HCT116 (cell line): ENCODE measurements at regions not wholly inside any gene's neighbourhood (a gene's known extent, or its start where the extent isn't known, plus 50 kb on each side); places are given as distances from the start of the nearest gene placed in this dataset.

ENCODE experiments used
- ATAC-seq: fragments of 200-7000 bp; cut with Tn5 transposase; 2 replicates; pipeline ENCODE4 v1.9.1; 2020; ENCODE audit warnings: mild to moderate bottlenecking, moderate library complexity
- BruUV-seq: library from RNA; stranded (reverse); fragments of 400-500 nt; replicated peaks from 2 replicates; lab custom pipeline; 2021; lab: Mats Ljungman, UMichigan
- CTCF ChIA-PET: fragments of 300-600 bp; sonication (Branson Sonifier 250); formaldehyde crosslinking; loops from one replicate; lab custom pipeline; 2021; ENCODE audit warnings: antibody characterized with exemption; lab: Charles Lee
- POLR2A ChIA-PET: fragments of 300-600, 350-600 bp; sonication (Branson Sonifier 250); formaldehyde crosslinking; loops from one replicate; lab custom pipeline; 2021; ENCODE audit warnings: antibody characterized with exemption; lab: Charles Lee
- RAD21 ChIA-PET, 2 experiments: fragments of 300-600 bp; sonication (Branson Sonifier 250); formaldehyde crosslinking; loops; one replicate each; lab custom pipeline; 2023; ENCODE audit warnings: low total read pairs in 2 of 2; ENCODE audit not compliant: uncharacterized antibody in 2 of 2, unreplicated experiment in 2 of 2, low non-redundant PET in 1 of 2; lab: Charles Lee
- DNase-seq: peaks from one replicate; pipeline ENCODE4 v3.0.0-alpha.2; 2010; ENCODE audit warnings: low read depth, low spot score
- H2AFZ ChIP-seq: fragments of 200-600 bp; shearing (Covaris generic), sonication (generic); 2 replicates; pipeline ENCODE4 v1.6.1; 2017; ENCODE audit warnings: low read depth, mixed run types, mixed read lengths, antibody characterized with exemption, low read length; ENCODE audit not compliant: poor library complexity, severe bottlenecking
- H3K27ac ChIP-seq: 2 replicates; pipeline ENCODE4 v1.5.1; 2012; ENCODE audit warnings: low read depth, low read length
- H3K27me3 ChIP-seq: fragments of 200-600 bp; sonication (generic); 2 replicates; pipeline ENCODE4 v1.6.1; 2016; ENCODE audit warnings: mixed run types, low read length, mixed read lengths; ENCODE audit not compliant: insufficient read depth
- H3K36me3 ChIP-seq, 2 experiments: fragments of 200-500 bp in 1 of 2; fragments of 200-600 bp in 1 of 2; sonication (Bioruptor generic) in 1 of 2; sonication (generic) in 1 of 2; 2 replicates each; pipeline versions ENCODE4 v1.5.1 to v1.6.1; 2014 to 2016; ENCODE audit warnings: low read length in 2 of 2, inconsistent platforms in 1 of 2, mixed read lengths in 1 of 2, mixed run types in 1 of 2; ENCODE audit not compliant: insufficient read depth in 2 of 2, control insufficient read depth in 1 of 2
- H3K4me1 ChIP-seq, 2 experiments: fragments of 200-600 bp in 1 of 2; sonication (generic) in 1 of 2; 2 replicates each; pipeline versions ENCODE4 v1.5.1 to v1.6.1; 2012 to 2017; ENCODE audit warnings: low read length in 2 of 2, inconsistent platforms in 1 of 2, mild to moderate bottlenecking in 1 of 2, mixed read lengths in 1 of 2, mixed run types in 1 of 2, moderate library complexity in 1 of 2; ENCODE audit not compliant: insufficient read depth in 2 of 2, control insufficient read depth in 1 of 2
- H3K4me2 ChIP-seq: fragments of 200-600 bp; sonication (generic); 2 replicates; pipeline ENCODE4 v1.6.1; 2017; ENCODE audit warnings: mixed run types, low read length, mixed read lengths
- H3K4me3 ChIP-seq, 2 experiments: fragments of 200-600 bp in 1 of 2; sonication (generic) in 1 of 2; replicated peaks in 1 of 2; 2 replicates each; pipeline ENCODE4 v1.5.1; 2011 to 2016; ENCODE audit warnings: low read length in 2 of 2, control low read depth in 1 of 2, low read depth in 1 of 2, mild to moderate bottlenecking in 1 of 2, mixed read lengths in 1 of 2, mixed run types in 1 of 2
- H3K79me2 ChIP-seq: fragments of 200-600 bp; sonication (generic); 2 replicates; pipeline ENCODE4 v1.6.1; 2017; ENCODE audit warnings: mild to moderate bottlenecking, mixed run types, low read length, moderate library complexity, mixed read lengths; ENCODE audit not compliant: insufficient read depth
- H3K9ac ChIP-seq: fragments of 200-600 bp; sonication (generic); 2 replicates; pipeline ENCODE4 v1.6.1; 2016; ENCODE audit warnings: low read length, mixed read lengths
- H3K9me2 ChIP-seq: fragments of 200-600 bp; sonication (generic), shearing (Covaris generic); 2 replicates; pipeline ENCODE4 v1.6.1; 2017; ENCODE audit warnings: mixed run types, mild to moderate bottlenecking, moderate library complexity; ENCODE audit not compliant: insufficient read depth
- H3K9me3 ChIP-seq, 2 experiments: fragments of 200-500 bp in 1 of 2; fragments of 200-600 bp in 1 of 2; sonication (Bioruptor generic) in 1 of 2; sonication (generic) in 1 of 2; 2 replicates each; pipeline ENCODE4 v1.6.1; 2014 to 2017; ENCODE audit warnings: low read length in 2 of 2, mixed read lengths in 2 of 2, inconsistent platforms in 1 of 2, low read depth in 1 of 2, mild to moderate bottlenecking in 1 of 2, mixed run types in 1 of 2, moderate library complexity in 1 of 2; ENCODE audit not compliant: control insufficient read depth in 1 of 2, insufficient read depth in 1 of 2
- H4K20me1 ChIP-seq: fragments of 200-600 bp; sonication (generic), shearing (Covaris generic); 2 replicates; pipeline ENCODE4 v1.6.1; 2017; ENCODE audit warnings: mixed run types, mild to moderate bottlenecking, moderate library complexity; ENCODE audit not compliant: insufficient read depth
- ATF3 ChIP-seq: IDR thresholded peaks from 2 replicates; pipeline ENCODE4 v1.6.1; 2012
- CBX3 ChIP-seq: IDR thresholded peaks from 2 replicates; pipeline ENCODE4 v1.6.1; 2012; ENCODE audit warnings: low read depth
- CTCF ChIP-seq, 3 experiments: fragments of 200-600 bp in 1 of 3; sonication (generic) in 1 of 3; IDR thresholded peaks in 2 of 3; conservative IDR thresholded peaks in 1 of 3; 2 replicates each; pipeline ENCODE4 v1.5.1; 2012 to 2017; ENCODE audit warnings: low read depth in 2 of 3, low read length in 2 of 3, antibody characterized with exemption in 1 of 3, borderline replicate concordance in 1 of 3, control low read depth in 1 of 3, mild to moderate bottlenecking in 1 of 3, mixed read lengths in 1 of 3, mixed run types in 1 of 3, moderate library complexity in 1 of 3; ENCODE audit not compliant: insufficient read depth in 1 of 3
- EGR1 ChIP-seq: IDR thresholded peaks from 2 replicates; pipeline ENCODE4 v1.6.1; 2012; ENCODE audit warnings: low read depth
- ELF1 ChIP-seq: IDR thresholded peaks from 2 replicates; pipeline ENCODE4 v1.6.1; 2012; ENCODE audit warnings: low read depth, borderline replicate concordance
- EZH2 ChIP-seq: fragments of 200-600 bp; sonication (generic); IDR thresholded peaks from 2 replicates; pipeline ENCODE4 v1.6.1; 2017; ENCODE audit warnings: antibody characterized with exemption, mixed run types
- EZH2phosphoT487 ChIP-seq: fragments of 200-600 bp; IDR thresholded peaks from 2 replicates; pipeline ENCODE4 v1.6.1; 2018; ENCODE audit warnings: antibody characterized with exemption, borderline replicate concordance
- JUND ChIP-seq: IDR thresholded peaks from 2 replicates; pipeline ENCODE4 v1.6.1; 2012
- POLR2A ChIP-seq: IDR thresholded peaks from 2 replicates; pipeline ENCODE4 v1.7.0; 2011; ENCODE audit warnings: borderline replicate concordance; ENCODE audit not compliant: insufficient read depth, insufficient read length; ENCODE audit errors: extremely low read depth
- POLR2AphosphoS5 ChIP-seq: IDR thresholded peaks from 2 replicates; pipeline ENCODE4 v1.6.1; 2011; ENCODE audit warnings: mild to moderate bottlenecking, low read depth, low read length, moderate library complexity
- REST ChIP-seq: IDR thresholded peaks from 2 replicates; pipeline ENCODE4 v1.6.1; 2012; ENCODE audit warnings: low read depth
- SIN3A ChIP-seq: IDR thresholded peaks from 2 replicates; pipeline ENCODE4 v1.6.1; 2012; ENCODE audit warnings: low read depth
- SP1 ChIP-seq: IDR thresholded peaks from 2 replicates; pipeline ENCODE4 v1.6.1; 2012; ENCODE audit warnings: low read depth
- SRF ChIP-seq: IDR thresholded peaks from 2 replicates; pipeline ENCODE4 v1.6.1; 2012; ENCODE audit warnings: low read depth
- TCF7L2 ChIP-seq: IDR thresholded peaks from 2 replicates; pipeline ENCODE4 v1.7.0; 2011; ENCODE audit warnings: borderline replicate concordance, inconsistent platforms; ENCODE audit not compliant: insufficient read depth, insufficient read length; ENCODE audit errors: extremely low read depth
- YY1 ChIP-seq: IDR thresholded peaks from 2 replicates; pipeline ENCODE4 v1.6.1; 2011; ENCODE audit warnings: low read length, low read depth, moderate library complexity, mild to moderate bottlenecking; ENCODE audit not compliant: insufficient replicate concordance; ENCODE audit errors: extremely low read depth
- ZFX ChIP-seq: fragments of 450-650 bp; IDR thresholded peaks from 2 replicates; pipeline ENCODE4 v1.6.1; 2017
- ZNF274 ChIP-seq: fragments of 200-500 bp; sonication (Bioruptor generic); IDR thresholded peaks from 2 replicates; pipeline ENCODE4 v1.6.1; 2014; ENCODE audit warnings: mild to moderate bottlenecking, low read depth, low read length, inconsistent platforms
- intact Hi-C: fragments of 100-400 bp; cut with micrococcal nuclease; formaldehyde crosslinking; loops from 2 replicates; pipeline ENCODE4 v1.10.0; 2022

- ATAC-seq (no peak), DNase-seq (no peak)
- ChIA-PET RAD21 (no interaction called here), POLR2A (no interaction called here), CTCF (no interaction called here)
- H3K4me1 ChIP-seq, result no peaks in the 10 kb centered on the region
- no peak overlapping the region for H3K4me2 ChIP-seq
- H3K9me3 ChIP-seq, result no peaks in the 10 kb centered on the region
- H3K79me2 ChIP-seq, result no peaks in the 10 kb centered on the region
- no peaks in the 10 kb centered on the region for H3K9me2 ChIP-seq
- no peaks in the 10 kb centered on the region for H3K36me3 ChIP-seq
- H2AFZ ChIP-seq, result no peak overlapping the region
- H3K27me3 ChIP-seq, result no peaks in the 10 kb centered on the region
- H3K27ac ChIP-seq, result no peak overlapping the region
- TF ChIP-seq ELF1 (no peak), ATF3 (no peak), JUND (no peak), POLR2A (no peak), TCF7L2 (no peak), SRF (no peak), CBX3 (no peak), YY1 (no peak), CTCF (IDR thresholded peaks at IDR 0.05 in 2 of 3, conservative IDR thresholded peaks at IDR 0.05 in 1 of 3; ENCODE audit: borderline replicate concordance in 1 of 3, insufficient read depth in 1 of 3, low read depth in 2 of 3, low read length in 2 of 3) (no peak), REST (no peak), ZNF274 (no peak), EZH2phosphoT487 (no peak), POLR2AphosphoS5 (no peak), EZH2 (no peak), ZFX (no peak), SP1 (no peak), SIN3A (no peak), EGR1 (no peak)
- TF ChIP-seq, all 23 proteins: peak for 0
- H3K9ac ChIP-seq, result no peak overlapping the region
- H4K20me1 ChIP-seq, result no peaks in the 10 kb centered on the region
- BruUV-seq, result no TSS peak
- H3K4me3 ChIP-seq, result no peak overlapping the region
- intact Hi-C loops, result no loop called here
Observed at GRCh38 chr21:38186661-38187270, 70.0 kb upstream of the KCNJ15 start.
